ENCODE measurements at regions not wholly inside any gene's neighbourhood (a gene's known extent, or its start where the extent isn't known, plus 50 kb on each side); places are given as distances from the start of the nearest gene placed in this dataset.

- Histone ChIP-seq H3K9me3 (ENCODE audit: control insufficient read depth, low read length) (no peaks in the 10 kb centered on the region), H3K27ac (ENCODE audit: low read depth in 1 of 2, low read length in 2 of 2) (no peak overlapping the region), H3K36me3 (ENCODE audit: control insufficient read depth in 1 of 2, insufficient read depth in 2 of 2, low read length in 1 of 2) (no peaks in the 10 kb centered on the region), H3K27me3 (ENCODE audit: control insufficient read depth in 1 of 2, insufficient read depth in 2 of 2, low read length in 1 of 2) (no peaks in the 10 kb centered on the region), H3K4me3 (ENCODE audit: low read length in 2 of 2) (no peak overlapping the region), H3K4me1 (ENCODE audit: control insufficient read depth in 1 of 2, insufficient read depth in 2 of 2, low read length in 2 of 2) (no peaks in the 10 kb centered on the region)
- 89 to 93% methylated on average over 4 of the region's 4 CpGs for WGBS, 2 donors
- no peak for ATAC-seq (ENCODE audit: low FRiP score)
- intact Hi-C loops (cut with DNase I): no loop called here
- DNase-seq: no peak
Measured at GRCh38 chr5:56447232-56447631, 214.1 kb upstream of the ANKRD55 start.

GRCh38 chr5:56446728-56447127, 213.6 kb upstream of the ANKRD55 start:
- no peaks in the 10 kb centered on the region for H3K4me1 ChIP-seq (ENCODE audit: control insufficient read depth in 1 of 2, insufficient read depth in 2 of 2, low read length in 2 of 2)

GRCh38 chr5:56443826-56444225, 210.7 kb upstream of the ANKRD55 start:
- no peak for DNase-seq
- no peak for ATAC-seq (ENCODE audit: low FRiP score)
- intact Hi-C loops (cut with DNase I): no loop called here

More at GRCh38 chr5:56446728-56447127, 213.6 kb upstream of the ANKRD55 start:
- Histone ChIP-seq H3K27ac (ENCODE audit: low read depth in 1 of 2, low read length in 2 of 2) (no peak overlapping the region), H3K4me3 (ENCODE audit: low read length in 2 of 2) (no peak overlapping the region), H3K36me3 (ENCODE audit: control insufficient read depth in 1 of 2, insufficient read depth in 2 of 2, low read length in 1 of 2) (no peaks in the 10 kb centered on the region), H3K27me3 (ENCODE audit: control insufficient read depth in 1 of 2, insufficient read depth in 2 of 2, low read length in 1 of 2) (no peaks in the 10 kb centered on the region), H3K9me3 (ENCODE audit: control insufficient read depth, low read length) (no peaks in the 10 kb centered on the region)
- DNase-seq (no peak), ATAC-seq (ENCODE audit: low FRiP score) (no peak)
- intact Hi-C loops (cut with DNase I): no loop called here

GRCh38 chr5:56440871-56441740, 208.0 kb upstream of the ANKRD55 start:
- no peaks in the 10 kb centered on the region for H3K9me3 ChIP-seq (ENCODE audit: control insufficient read depth, low read length)
- ATAC-seq (ENCODE audit: low FRiP score) (no peak), DNase-seq (no peak)
- intact Hi-C loops (cut with DNase I): no loop called here
- no peaks in the 10 kb centered on the region for H3K27me3 ChIP-seq (ENCODE audit: control insufficient read depth in 1 of 2, insufficient read depth in 2 of 2, low read length in 1 of 2)
- H3K4me3 ChIP-seq (ENCODE audit: low read length in 2 of 2): no peak overlapping the region
- H3K27ac ChIP-seq (ENCODE audit: low read depth in 1 of 2, low read length in 2 of 2): no peak overlapping the region
- WGBS, 2 donors: 77 to 79% methylated on average over 7 of the region's 7 CpGs
- H3K36me3 ChIP-seq (ENCODE audit: control insufficient read depth in 1 of 2, insufficient read depth in 2 of 2, low read length in 1 of 2): no peaks in the 10 kb centered on the region
- no peaks in the 10 kb centered on the region for H3K4me1 ChIP-seq (ENCODE audit: control insufficient read depth in 1 of 2, insufficient read depth in 2 of 2, low read length in 2 of 2)

More at GRCh38 chr5:56443826-56444225, 210.7 kb upstream of the ANKRD55 start:
- Histone ChIP-seq H3K27ac (ENCODE audit: low read depth in 1 of 2, low read length in 2 of 2) (no peak overlapping the region), H3K4me3 (ENCODE audit: low read length in 2 of 2) (no peak overlapping the region), H3K4me1 (ENCODE audit: control insufficient read depth in 1 of 2, insufficient read depth in 2 of 2, low read length in 2 of 2) (no peaks in the 10 kb centered on the region), H3K9me3 (ENCODE audit: control insufficient read depth, low read length) (no peaks in the 10 kb centered on the region), H3K36me3 (ENCODE audit: control insufficient read depth in 1 of 2, insufficient read depth in 2 of 2, low read length in 1 of 2) (no peaks in the 10 kb centered on the region), H3K27me3 (ENCODE audit: control insufficient read depth in 1 of 2, insufficient read depth in 2 of 2, low read length in 1 of 2) (no peaks in the 10 kb centered on the region)
- WGBS, 2 donors: 37 to 86% methylated on average over 2 of the region's 2 CpGs

- no peak for DNase-seq
- no peak for ATAC-seq (ENCODE audit: low FRiP score)
- intact Hi-C loops (cut with DNase I): no loop called here
- Histone ChIP-seq H3K9me3 (ENCODE audit: control insufficient read depth, low read length) (no peaks in the 10 kb centered on the region), H3K27me3 (ENCODE audit: control insufficient read depth in 1 of 2, insufficient read depth in 2 of 2, low read length in 1 of 2) (no peaks in the 10 kb centered on the region), H3K27ac (ENCODE audit: low read depth in 1 of 2, low read length in 2 of 2) (no peak overlapping the region), H3K4me1 (ENCODE audit: control insufficient read depth in 1 of 2, insufficient read depth in 2 of 2, low read length in 2 of 2) (no peaks in the 10 kb centered on the region), H3K36me3 (ENCODE audit: control insufficient read depth in 1 of 2, insufficient read depth in 2 of 2, low read length in 1 of 2) (no peaks in the 10 kb centered on the region), H3K4me3 (ENCODE audit: low read length in 2 of 2) (no peak overlapping the region)
- 65 to 79% methylated on average over 3 of the region's 3 CpGs for WGBS, 2 donors
Measured at GRCh38 chr5:56434986-56435385, 201.9 kb upstream of the ANKRD55 start.

- Histone ChIP-seq H3K4me1 (ENCODE audit: control insufficient read depth in 1 of 2, insufficient read depth in 2 of 2, low read length in 2 of 2) (no peaks in the 10 kb centered on the region), H3K27me3 (ENCODE audit: control insufficient read depth in 1 of 2, insufficient read depth in 2 of 2, low read length in 1 of 2) (no peaks in the 10 kb centered on the region), H3K4me3 (ENCODE audit: low read length in 2 of 2) (no peak overlapping the region), H3K27ac (ENCODE audit: low read depth in 1 of 2, low read length in 2 of 2) (no peak overlapping the region), H3K36me3 (ENCODE audit: control insufficient read depth in 1 of 2, insufficient read depth in 2 of 2, low read length in 1 of 2) (no peaks in the 10 kb centered on the region), H3K9me3 (ENCODE audit: control insufficient read depth, low read length) (no peaks in the 10 kb centered on the region)
- intact Hi-C loops (cut with DNase I): no loop called here
- ATAC-seq (ENCODE audit: low FRiP score) (no peak), DNase-seq (no peak)
- WGBS, 2 donors: 57 to 68% methylated on average over 2 of the region's 2 CpGs
Measured at GRCh38 chr5:56433039-56433617, 200.0 kb upstream of the ANKRD55 start.

GRCh38 chr5:56432321-56432720, 199.2 kb upstream of the ANKRD55 start:
- H3K4me3 ChIP-seq (ENCODE audit: low read length in 2 of 2): no peak overlapping the region
- no peak overlapping the region for H3K27ac ChIP-seq (ENCODE audit: low read depth in 1 of 2, low read length in 2 of 2)
- no peaks in the 10 kb centered on the region for H3K27me3 ChIP-seq (ENCODE audit: control insufficient read depth in 1 of 2, insufficient read depth in 2 of 2, low read length in 1 of 2)
- H3K36me3 ChIP-seq (ENCODE audit: control insufficient read depth in 1 of 2, insufficient read depth in 2 of 2, low read length in 1 of 2): no peaks in the 10 kb centered on the region
- no peak for ATAC-seq (ENCODE audit: low FRiP score)
- DNase-seq: no peak
- H3K9me3 ChIP-seq (ENCODE audit: control insufficient read depth, low read length): no peaks in the 10 kb centered on the region
- H3K4me1 ChIP-seq (ENCODE audit: control insufficient read depth in 1 of 2, insufficient read depth in 2 of 2, low read length in 2 of 2): no peaks in the 10 kb centered on the region
- intact Hi-C loops (cut with DNase I): no loop called here

- Histone ChIP-seq H3K27ac (ENCODE audit: low read depth in 1 of 2, low read length in 2 of 2) (no peak overlapping the region), H3K4me3 (ENCODE audit: low read length in 2 of 2) (no peak overlapping the region), H3K9me3 (ENCODE audit: control insufficient read depth, low read length) (no peaks in the 10 kb centered on the region), H3K4me1 (ENCODE audit: control insufficient read depth in 1 of 2, insufficient read depth in 2 of 2, low read length in 2 of 2) (peaks cover 0 to 5% of the 10 kb centered on the region in 2 donors), H3K27me3 (ENCODE audit: control insufficient read depth in 1 of 2, insufficient read depth in 2 of 2, low read length in 1 of 2) (no peaks in the 10 kb centered on the region), H3K36me3 (ENCODE audit: control insufficient read depth in 1 of 2, insufficient read depth in 2 of 2, low read length in 1 of 2) (no peaks in the 10 kb centered on the region)
- ATAC-seq (ENCODE audit: low FRiP score): no peak
- intact Hi-C loops (cut with DNase I): no loop called here
- no peak for DNase-seq
- 96 to 98% methylated on average over 1 of the region's 1 CpG for WGBS, 2 donors
Measured at GRCh38 chr5:56430422-56430821, 197.3 kb upstream of the ANKRD55 start.

GRCh38 chr5:56429110-56429561, 196.0 kb upstream of the ANKRD55 start:
- DNase-seq (no peak), ATAC-seq (ENCODE audit: low FRiP score) (no peak)
- H3K27me3 ChIP-seq (ENCODE audit: control insufficient read depth in 1 of 2, insufficient read depth in 2 of 2, low read length in 1 of 2): no peaks in the 10 kb centered on the region
- WGBS, 2 donors: 76 to 84% methylated on average over 6 of the region's 6 CpGs
- no peaks in the 10 kb centered on the region for H3K9me3 ChIP-seq (ENCODE audit: control insufficient read depth, low read length)
- H3K27ac ChIP-seq (ENCODE audit: low read depth in 1 of 2, low read length in 2 of 2): no peak overlapping the region
- no peak overlapping the region for H3K4me3 ChIP-seq (ENCODE audit: low read length in 2 of 2)
- no peaks in the 10 kb centered on the region for H3K36me3 ChIP-seq (ENCODE audit: control insufficient read depth in 1 of 2, insufficient read depth in 2 of 2, low read length in 1 of 2)
- peaks cover 0 to 5% of the 10 kb centered on the region in 2 donors for H3K4me1 ChIP-seq (ENCODE audit: control insufficient read depth in 1 of 2, insufficient read depth in 2 of 2, low read length in 2 of 2)
- intact Hi-C loops (cut with DNase I): loop anchor here (10.0 kb wide), 2 partner anchors 46 to 386 kb away; partner anchors contain the start of gene MAP3K1 (in 1 of the 2)
